SH-SY5Y (cell line): ENCODE measurements at regions not wholly inside any gene's neighbourhood (a gene's known extent, or its start where the extent isn't known, plus 50 kb on each side); places are given as distances from the start of the nearest gene placed in this dataset.

ENCODE experiments used
- GATA2 ChIP-seq: IDR thresholded peaks from 2 replicates; pipeline ENCODE4 v1.6.1; 2011; ENCODE audit warnings: mild to moderate bottlenecking, low read depth, low read length
- GATA3 ChIP-seq: IDR thresholded peaks from 2 replicates; pipeline ENCODE4 v1.6.1; 2011; ENCODE audit warnings: low read depth, mild to moderate bottlenecking, low read length, moderate library complexity

- TF ChIP-seq GATA2 (no peak), GATA3 (no peak)
Observed at GRCh38 chr5:89988129-89988810, 421.3 kb downstream of the CETN3 start.
